ENCODE measurements at regions not wholly inside any gene's neighbourhood (a gene's known extent, or its start where the extent isn't known, plus 50 kb on each side); places are given as distances from the start of the nearest gene placed in this dataset.
"Not testable (repeated sequence)": the region's sequence is repeated elsewhere in the genome, so short reads cannot be mapped to it uniquely, and the experiment has no call there.

DNA sequence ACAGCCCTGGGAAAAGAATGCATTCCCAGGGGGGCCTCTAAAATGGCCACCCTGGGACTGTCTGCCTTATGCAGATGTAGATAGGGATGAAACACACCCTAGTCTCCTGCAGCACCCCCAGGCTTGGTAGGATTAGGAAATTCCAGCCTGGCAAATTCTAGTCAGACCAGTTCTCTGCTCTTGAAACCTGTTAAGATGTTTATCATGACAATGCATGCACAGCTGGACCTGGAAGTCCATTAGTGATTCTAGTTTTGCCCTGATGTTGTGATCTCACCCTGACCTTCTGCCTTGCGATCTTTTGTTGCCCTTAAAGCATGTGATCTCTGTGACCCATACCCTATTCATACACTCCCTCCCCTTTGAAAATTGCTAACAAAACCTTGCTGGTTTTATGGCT, 337.7 kb downstream of the GUCY2F start:
- not testable (repeated sequence) for H3K9me3 ChIP-seq (replicated peaks; ENCODE audit: low read length); H3K36me3 ChIP-seq (ENCODE audit: insufficient read depth, low read length); H3K9ac ChIP-seq (ENCODE audit: low read depth, low read length); H3K4me2 ChIP-seq (ENCODE audit: low read length); H3K4me3 ChIP-seq (ENCODE audit: low read length); H3K4me1 ChIP-seq (ENCODE audit: control insufficient read depth, insufficient read depth, low read length); H3K27me3 ChIP-seq (ENCODE audit: control insufficient read depth, insufficient read depth, low read length)

DNA sequence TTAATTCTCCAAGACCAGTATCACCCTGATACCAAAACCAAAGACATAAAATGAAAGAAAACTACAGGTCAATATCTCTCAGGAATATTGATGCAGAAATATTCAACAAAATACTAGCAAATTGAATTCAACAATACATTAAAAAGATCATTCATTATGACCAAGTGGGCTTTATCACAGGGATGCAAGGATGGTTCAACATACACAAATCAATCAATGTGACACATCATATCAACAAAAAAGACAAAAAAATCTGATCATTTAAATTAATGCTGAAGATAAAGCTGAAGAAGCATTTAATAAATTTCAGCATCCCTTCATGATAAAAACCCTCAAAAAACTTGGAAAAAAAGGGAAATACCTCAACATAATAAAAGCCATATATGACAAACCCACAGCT, 341.4 kb downstream of the GUCY2F start:
- no peak overlapping the region for H3K4me2 ChIP-seq (ENCODE audit: low read length)
- no peak overlapping the region for H3K9ac ChIP-seq (ENCODE audit: low read depth, low read length)
- no peaks in the 10 kb centered on the region for H3K27me3 ChIP-seq (ENCODE audit: control insufficient read depth, insufficient read depth, low read length)
- no peaks in the 10 kb centered on the region for H3K9me3 ChIP-seq (replicated peaks; ENCODE audit: low read length)
- H3K4me1 ChIP-seq (ENCODE audit: control insufficient read depth, insufficient read depth, low read length), result no peaks in the 10 kb centered on the region
- no peak overlapping the region for H3K4me3 ChIP-seq (ENCODE audit: low read length)
- H3K36me3 ChIP-seq (ENCODE audit: insufficient read depth, low read length), result no peaks in the 10 kb centered on the region

DNA sequence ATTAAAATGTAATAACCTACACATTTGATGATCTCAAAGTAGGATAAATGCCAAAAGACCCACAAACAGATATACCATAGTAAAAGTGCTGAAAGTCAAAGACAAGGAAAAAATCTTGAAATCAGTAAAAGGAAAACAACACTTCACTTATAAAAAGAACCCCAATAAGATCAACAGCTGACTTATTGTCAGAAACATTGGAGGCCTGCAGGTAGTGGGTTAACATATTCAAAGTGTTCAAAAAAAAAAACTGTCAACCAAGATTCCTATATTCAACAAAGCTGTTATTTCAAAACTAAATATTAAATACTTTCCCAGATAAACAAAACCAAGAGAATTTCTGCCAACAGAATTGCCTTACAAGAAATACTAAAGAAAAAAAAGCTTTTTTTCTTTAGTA, 347.1 kb downstream of the GUCY2F start:
- Histone ChIP-seq H3K4me3 (ENCODE audit: low read length) (no peak overlapping the region), H3K36me3 (ENCODE audit: insufficient read depth, low read length) (no peaks in the 10 kb centered on the region), H3K4me2 (ENCODE audit: low read length) (no peak overlapping the region), H3K9ac (ENCODE audit: low read depth, low read length) (no peak overlapping the region), H3K4me1 (ENCODE audit: control insufficient read depth, insufficient read depth, low read length) (no peaks in the 10 kb centered on the region), H3K9me3 (replicated peaks; ENCODE audit: low read length) (no peaks in the 10 kb centered on the region), H3K27me3 (ENCODE audit: control insufficient read depth, insufficient read depth, low read length) (no peaks in the 10 kb centered on the region)

DNA sequence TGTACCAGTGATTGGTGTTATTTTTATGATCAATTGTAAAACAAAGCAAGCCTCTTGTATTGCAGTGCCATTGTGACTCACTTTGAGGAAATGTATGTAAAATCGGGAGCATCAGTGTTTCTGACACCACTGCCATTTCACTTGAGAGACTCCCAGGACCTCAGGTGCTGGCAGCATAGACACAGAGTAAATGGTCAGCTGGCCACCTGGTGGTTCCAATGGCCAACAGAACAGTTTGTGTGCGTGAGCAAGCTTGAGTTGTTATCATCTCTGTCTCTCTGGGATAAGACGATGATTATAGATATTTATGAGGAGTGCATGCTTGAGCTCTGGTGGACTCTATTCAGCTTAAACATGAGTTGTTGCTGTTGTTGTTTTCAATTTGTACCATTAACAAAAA, 356.6 kb downstream of the GUCY2F start:
- H3K9me3 ChIP-seq (replicated peaks; ENCODE audit: low read length), result no peaks in the 10 kb centered on the region
- H3K4me3 ChIP-seq (ENCODE audit: low read length), result no peak overlapping the region
- H3K4me1 ChIP-seq (ENCODE audit: control insufficient read depth, insufficient read depth, low read length), result no peaks in the 10 kb centered on the region
- H3K4me2 ChIP-seq (ENCODE audit: low read length), result no peak overlapping the region
- no peak overlapping the region for H3K9ac ChIP-seq (ENCODE audit: low read depth, low read length)
- H3K27me3 ChIP-seq (ENCODE audit: control insufficient read depth, insufficient read depth, low read length), result peaks cover 6% of the 10 kb centered on the region
- H3K36me3 ChIP-seq (ENCODE audit: insufficient read depth, low read length), result no peaks in the 10 kb centered on the region

DNA sequence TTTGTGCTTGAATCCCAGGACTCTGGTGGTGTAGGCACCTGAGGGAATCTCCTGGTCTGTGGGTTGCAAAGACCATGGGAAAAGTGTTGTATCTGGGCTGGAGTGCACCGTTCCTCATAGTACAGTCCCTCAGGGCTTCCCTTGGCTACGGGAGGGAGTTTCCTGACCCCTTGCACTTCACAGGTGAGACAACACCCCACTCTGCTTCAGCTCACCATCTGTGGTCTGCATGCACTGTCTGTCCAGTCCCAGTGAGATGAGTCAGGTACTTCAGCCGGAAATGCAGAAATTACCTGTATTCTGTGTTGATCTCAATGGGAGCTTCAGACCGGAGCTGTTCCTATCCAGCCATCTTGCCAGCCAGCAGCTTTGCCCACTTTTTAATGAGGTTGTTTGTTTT, 353.0 kb upstream of the IRS4 start:
- Histone ChIP-seq H3K27me3 (ENCODE audit: control insufficient read depth, insufficient read depth, low read length) (no peaks in the 10 kb centered on the region), H3K9me3 (replicated peaks; ENCODE audit: low read length) (no peaks in the 10 kb centered on the region), H3K4me3 (ENCODE audit: low read length) (no peak overlapping the region), H3K4me1 (ENCODE audit: control insufficient read depth, insufficient read depth, low read length) (no peaks in the 10 kb centered on the region), H3K36me3 (ENCODE audit: insufficient read depth, low read length) (no peaks in the 10 kb centered on the region), H3K9ac (ENCODE audit: low read depth, low read length) (no peak overlapping the region), H3K4me2 (ENCODE audit: low read length) (no peak overlapping the region)

DNA sequence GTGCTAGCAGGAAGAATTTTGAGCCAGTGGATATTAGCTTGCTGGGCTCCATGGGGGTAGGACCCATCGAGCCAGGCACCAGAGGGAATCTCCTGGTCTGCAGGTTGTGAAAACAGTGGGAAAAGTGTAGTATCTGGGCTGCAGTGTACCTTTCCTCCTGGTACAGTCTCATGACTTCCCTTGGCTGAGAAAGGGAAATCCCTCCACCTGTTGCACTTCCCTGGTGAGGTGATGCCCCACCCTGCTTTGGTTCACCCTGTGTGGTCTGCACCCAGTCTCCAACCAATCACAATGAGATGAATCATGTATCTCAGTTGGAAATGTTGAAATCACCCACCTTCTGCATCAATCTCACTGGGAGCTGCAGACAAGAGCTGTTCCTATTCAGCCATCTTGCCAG, 341.4 kb upstream of the IRS4 start:
- H3K9ac ChIP-seq (ENCODE audit: low read depth, low read length), result no peak overlapping the region
- H3K27me3 ChIP-seq (ENCODE audit: control insufficient read depth, insufficient read depth, low read length), result no peaks in the 10 kb centered on the region
- H3K4me2 ChIP-seq (ENCODE audit: low read length), result no peak overlapping the region
- no peaks in the 10 kb centered on the region for H3K9me3 ChIP-seq (replicated peaks; ENCODE audit: low read length)
- no peaks in the 10 kb centered on the region for H3K36me3 ChIP-seq (ENCODE audit: insufficient read depth, low read length)
- no peaks in the 10 kb centered on the region for H3K4me1 ChIP-seq (ENCODE audit: control insufficient read depth, insufficient read depth, low read length)
- no peak overlapping the region for H3K4me3 ChIP-seq (ENCODE audit: low read length)

DNA sequence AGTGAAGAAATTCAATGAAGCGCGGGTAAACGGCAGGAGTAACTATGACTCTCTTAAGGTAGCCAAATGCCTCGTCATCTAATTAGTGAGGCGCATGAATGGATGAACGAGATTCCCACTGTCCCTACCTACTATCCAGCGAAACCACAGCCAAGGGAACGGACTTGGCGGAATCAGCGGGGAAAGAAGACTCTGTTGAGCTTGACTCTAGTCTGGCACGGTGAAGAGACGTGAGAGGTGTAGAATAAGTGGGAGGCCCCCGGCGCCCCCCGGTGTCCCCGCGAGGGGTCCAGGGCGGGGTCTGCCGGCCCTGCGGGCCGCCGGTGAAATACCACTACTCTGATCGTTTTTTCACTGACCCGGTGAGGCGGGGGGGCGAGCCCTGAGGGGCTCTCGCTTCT, 317.8 kb upstream of the IRS4 start:
- H3K36me3 ChIP-seq (ENCODE audit: insufficient read depth, low read length); H3K9ac ChIP-seq (ENCODE audit: low read depth, low read length); H3K4me1 ChIP-seq (ENCODE audit: control insufficient read depth, insufficient read depth, low read length); H3K4me2 ChIP-seq (ENCODE audit: low read length); H3K27me3 ChIP-seq (ENCODE audit: control insufficient read depth, insufficient read depth, low read length); H3K9me3 ChIP-seq (replicated peaks; ENCODE audit: low read length); H3K4me3 ChIP-seq (ENCODE audit: low read length): not testable (repeated sequence)

DNA sequence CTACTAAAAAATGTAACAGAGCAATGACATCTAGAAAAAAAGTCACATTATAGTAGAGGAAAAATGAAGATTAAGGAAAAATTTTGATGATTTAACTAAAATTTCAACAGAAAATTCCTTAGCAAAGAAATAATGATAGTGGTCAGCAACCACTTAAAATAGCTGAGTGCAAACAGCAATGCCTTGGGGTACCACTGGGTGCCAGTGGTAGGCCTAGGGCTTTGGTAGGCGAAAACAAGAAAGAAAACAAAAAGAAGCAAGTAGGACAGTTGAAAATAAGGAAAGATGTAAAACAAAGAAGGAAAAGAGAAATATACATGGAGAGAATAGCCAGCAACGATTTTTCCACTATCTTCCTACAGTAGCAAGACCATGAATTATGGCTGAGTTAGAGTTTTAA, 313.5 kb upstream of the IRS4 start:
- Histone ChIP-seq H3K9me3 (replicated peaks; ENCODE audit: low read length) (no peaks in the 10 kb centered on the region), H3K36me3 (ENCODE audit: insufficient read depth, low read length) (no peaks in the 10 kb centered on the region), H3K9ac (ENCODE audit: low read depth, low read length) (no peak overlapping the region), H3K27me3 (ENCODE audit: control insufficient read depth, insufficient read depth, low read length) (peaks cover 5% of the 10 kb centered on the region), H3K4me2 (ENCODE audit: low read length) (no peak overlapping the region), H3K4me1 (ENCODE audit: control insufficient read depth, insufficient read depth, low read length) (no peaks in the 10 kb centered on the region), H3K4me3 (ENCODE audit: low read length) (no peak overlapping the region)

DNA sequence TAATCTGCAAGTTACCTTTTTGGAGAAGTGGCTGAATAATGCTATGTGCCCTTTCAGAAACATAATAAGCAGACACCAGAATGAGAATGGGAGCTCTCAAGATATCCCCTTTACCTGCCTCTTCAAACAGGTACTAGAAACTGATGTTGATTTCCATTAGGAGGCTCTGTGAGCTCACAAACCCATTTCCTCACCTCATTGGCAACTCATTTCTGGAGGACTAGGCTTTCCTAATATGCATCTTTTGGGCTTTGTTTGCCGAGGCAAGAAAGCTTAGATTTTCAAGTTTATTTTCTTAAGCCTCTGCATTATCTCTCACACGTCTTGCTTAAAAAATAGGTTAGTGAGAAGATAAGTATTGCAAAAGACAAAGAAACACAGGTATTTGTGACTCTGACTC, 313.1 kb upstream of the IRS4 start:
- H3K27me3 ChIP-seq (ENCODE audit: control insufficient read depth, insufficient read depth, low read length), result peaks cover 5% of the 10 kb centered on the region
- H3K36me3 ChIP-seq (ENCODE audit: insufficient read depth, low read length), result no peaks in the 10 kb centered on the region
- H3K9ac ChIP-seq (ENCODE audit: low read depth, low read length), result no peak overlapping the region
- H3K4me2 ChIP-seq (ENCODE audit: low read length), result no peak overlapping the region
- H3K4me1 ChIP-seq (ENCODE audit: control insufficient read depth, insufficient read depth, low read length), result no peaks in the 10 kb centered on the region
- no peaks in the 10 kb centered on the region for H3K9me3 ChIP-seq (replicated peaks; ENCODE audit: low read length)
- no peak overlapping the region for H3K4me3 ChIP-seq (ENCODE audit: low read length)

DNA sequence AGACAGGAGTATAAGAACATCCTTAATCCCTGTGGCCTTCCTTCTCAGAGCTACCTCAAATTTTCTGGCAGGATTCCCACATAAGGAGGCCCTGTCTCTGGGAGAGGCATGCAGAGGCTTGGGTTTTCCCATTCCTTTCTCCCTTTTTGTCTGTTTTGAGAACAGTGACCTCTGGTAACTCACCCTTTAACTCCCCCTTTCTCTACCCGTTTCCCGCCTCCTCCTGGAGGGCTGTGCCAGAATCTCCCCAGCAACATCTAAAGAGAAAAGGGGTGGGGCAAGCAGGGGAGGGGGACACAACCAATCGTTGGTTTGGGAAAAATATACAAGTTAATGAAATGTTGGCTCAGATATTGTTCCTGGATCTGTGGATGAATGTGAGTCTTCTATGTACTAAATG, 303.7 kb upstream of the IRS4 start:
- Histone ChIP-seq H3K4me3 (ENCODE audit: low read length) (no peak overlapping the region), H3K4me1 (ENCODE audit: control insufficient read depth, insufficient read depth, low read length) (no peaks in the 10 kb centered on the region), H3K9me3 (replicated peaks; ENCODE audit: low read length) (no peaks in the 10 kb centered on the region), H3K4me2 (ENCODE audit: low read length) (no peak overlapping the region), H3K27me3 (ENCODE audit: control insufficient read depth, insufficient read depth, low read length) (peaks cover 3% of the 10 kb centered on the region), H3K9ac (ENCODE audit: low read depth, low read length) (no peak overlapping the region), H3K36me3 (ENCODE audit: insufficient read depth, low read length) (no peaks in the 10 kb centered on the region)

DNA sequence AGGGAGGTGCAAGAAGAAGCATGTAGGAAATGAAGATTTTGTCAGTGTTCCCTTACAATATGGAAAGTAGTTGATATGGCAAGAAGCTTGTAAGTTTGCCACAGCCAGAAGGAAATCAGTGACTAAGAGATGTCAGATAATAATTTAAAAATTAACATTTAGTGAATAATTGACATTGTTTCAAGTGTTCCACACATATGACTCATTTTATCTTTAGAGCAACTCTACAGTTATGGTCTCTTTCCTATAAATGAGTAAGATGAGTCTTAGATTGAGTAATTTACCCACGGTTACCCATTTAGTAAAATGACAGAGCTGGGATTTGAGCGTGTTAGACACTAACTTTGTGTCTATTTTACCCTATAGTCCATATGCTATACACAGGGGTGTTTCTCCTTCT, 300.3 kb upstream of the IRS4 start:
- Histone ChIP-seq H3K9me3 (replicated peaks; ENCODE audit: low read length) (no peaks in the 10 kb centered on the region), H3K36me3 (ENCODE audit: insufficient read depth, low read length) (no peaks in the 10 kb centered on the region), H3K4me3 (ENCODE audit: low read length) (no peak overlapping the region), H3K27me3 (ENCODE audit: control insufficient read depth, insufficient read depth, low read length) (peaks cover 3% of the 10 kb centered on the region), H3K9ac (ENCODE audit: low read depth, low read length) (no peak overlapping the region), H3K4me2 (ENCODE audit: low read length) (no peak overlapping the region), H3K4me1 (ENCODE audit: control insufficient read depth, insufficient read depth, low read length) (no peaks in the 10 kb centered on the region)

DNA sequence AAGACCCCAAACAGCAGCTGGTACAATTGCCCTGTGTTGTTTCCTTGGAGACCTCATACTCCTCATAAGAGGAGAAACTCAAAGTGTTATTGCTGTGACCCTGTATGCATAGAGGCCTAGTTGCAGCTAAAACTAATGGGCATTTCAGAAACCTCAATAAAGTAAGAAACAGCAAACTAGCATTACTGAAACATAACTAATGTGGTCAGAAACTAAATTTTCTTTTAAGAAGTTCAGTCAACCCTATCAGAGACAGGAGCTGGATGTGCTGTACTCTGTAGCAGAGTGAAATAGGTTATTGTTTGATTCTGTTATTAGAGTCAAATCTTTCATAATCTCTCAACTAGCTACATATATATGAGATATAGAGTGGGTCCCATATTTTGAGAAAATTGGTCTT, 257.5 kb upstream of the IRS4 start:
- Histone ChIP-seq H3K4me2 (ENCODE audit: low read length) (no peak overlapping the region), H3K9me3 (replicated peaks; ENCODE audit: low read length) (no peaks in the 10 kb centered on the region), H3K4me3 (ENCODE audit: low read length) (no peak overlapping the region), H3K9ac (ENCODE audit: low read depth, low read length) (no peak overlapping the region), H3K36me3 (ENCODE audit: insufficient read depth, low read length) (no peaks in the 10 kb centered on the region), H3K4me1 (ENCODE audit: control insufficient read depth, insufficient read depth, low read length) (no peaks in the 10 kb centered on the region), H3K27me3 (ENCODE audit: control insufficient read depth, insufficient read depth, low read length) (peaks cover 8% of the 10 kb centered on the region)

DNA sequence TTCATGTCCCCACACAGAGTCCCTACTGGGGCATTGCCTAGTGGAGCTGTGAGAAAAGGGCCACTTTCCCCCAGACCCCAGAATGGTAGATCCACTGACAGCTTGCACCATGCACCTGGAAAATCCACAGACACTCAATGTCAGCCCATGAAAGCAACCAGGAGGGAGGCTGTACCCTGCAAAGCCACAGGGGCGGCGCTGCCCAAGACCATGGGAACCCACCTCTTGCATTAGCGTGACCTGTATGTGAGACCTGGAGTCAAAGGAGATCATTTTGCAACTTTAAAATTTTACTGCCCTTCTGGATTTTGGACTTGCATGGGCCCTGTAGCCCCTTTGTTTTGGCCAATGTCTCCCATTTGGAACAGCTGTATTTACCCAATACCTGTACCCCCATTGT, 236.5 kb upstream of the IRS4 start:
- not testable (repeated sequence) for H3K9ac ChIP-seq (ENCODE audit: low read depth, low read length); H3K4me1 ChIP-seq (ENCODE audit: control insufficient read depth, insufficient read depth, low read length); H3K4me2 ChIP-seq (ENCODE audit: low read length); H3K9me3 ChIP-seq (replicated peaks; ENCODE audit: low read length); H3K36me3 ChIP-seq (ENCODE audit: insufficient read depth, low read length); H3K4me3 ChIP-seq (ENCODE audit: low read length); H3K27me3 ChIP-seq (ENCODE audit: control insufficient read depth, insufficient read depth, low read length)
